Thoracic aorta (tissue), 2 donors: ENCODE measurements at regions not wholly inside any gene's neighbourhood (a gene's known extent, or its start where the extent isn't known, plus 50 kb on each side); places are given as distances from the start of the nearest gene placed in this dataset.

Source experiments
- ATAC-seq: fragments of 150-250 bp; one replicate; pipeline ENCODE4 v1.8.0; 2017; ENCODE audit warnings: low read depth; ENCODE audit not compliant: insufficient number of reproducible peaks, low FRiP score
- DNase-seq: peaks from one replicate; pipeline ENCODE4 v3.0.0-alpha.2; 2020; ENCODE audit warnings: low spot score
- H3K27ac ChIP-seq, 2 donors: fragments of 200-600 bp; sonication (generic); 1 replicate in 1 of 2; 2 replicates in 1 of 2; pipeline ENCODE4 v1.5.1; 2016; ENCODE audit warnings: mild to moderate bottlenecking in 2 of 2, moderate library complexity in 2 of 2
- H3K27me3 ChIP-seq: fragments of 200-600 bp; sonication (generic); replicated peaks from 2 replicates; pipeline ENCODE4 v1.6.0; 2016; ENCODE audit warnings: mild to moderate bottlenecking; ENCODE audit not compliant: insufficient read depth
- H3K36me3 ChIP-seq: fragments of 200-600 bp; sonication (generic); one replicate; pipeline ENCODE4 v1.5.1; 2016
- H3K4me1 ChIP-seq, 2 donors: fragments of 200-600 bp; sonication (generic); 1 replicate in 1 of 2; 2 replicates in 1 of 2; pipeline versions ENCODE4 v1.5.1 to v1.6.0; 2016; ENCODE audit warnings: low read depth in 2 of 2, mild to moderate bottlenecking in 1 of 2; ENCODE audit not compliant: control insufficient read depth in 1 of 2
- H3K4me3 ChIP-seq: fragments of 200-600 bp; sonication (generic); 2 replicates; pipeline ENCODE4 v1.5.1; 2016; ENCODE audit warnings: mild to moderate bottlenecking
- H3K9me3 ChIP-seq: fragments of 200-600 bp; sonication (generic); 2 replicates; pipeline ENCODE4 v1.5.1; 2016
- CTCF ChIP-seq: fragments of 200-600 bp; sonication (generic); IDR thresholded peaks from one replicate; pipeline ENCODE4 v1.5.1; 2019; ENCODE audit warnings: antibody characterized with exemption

DNA sequence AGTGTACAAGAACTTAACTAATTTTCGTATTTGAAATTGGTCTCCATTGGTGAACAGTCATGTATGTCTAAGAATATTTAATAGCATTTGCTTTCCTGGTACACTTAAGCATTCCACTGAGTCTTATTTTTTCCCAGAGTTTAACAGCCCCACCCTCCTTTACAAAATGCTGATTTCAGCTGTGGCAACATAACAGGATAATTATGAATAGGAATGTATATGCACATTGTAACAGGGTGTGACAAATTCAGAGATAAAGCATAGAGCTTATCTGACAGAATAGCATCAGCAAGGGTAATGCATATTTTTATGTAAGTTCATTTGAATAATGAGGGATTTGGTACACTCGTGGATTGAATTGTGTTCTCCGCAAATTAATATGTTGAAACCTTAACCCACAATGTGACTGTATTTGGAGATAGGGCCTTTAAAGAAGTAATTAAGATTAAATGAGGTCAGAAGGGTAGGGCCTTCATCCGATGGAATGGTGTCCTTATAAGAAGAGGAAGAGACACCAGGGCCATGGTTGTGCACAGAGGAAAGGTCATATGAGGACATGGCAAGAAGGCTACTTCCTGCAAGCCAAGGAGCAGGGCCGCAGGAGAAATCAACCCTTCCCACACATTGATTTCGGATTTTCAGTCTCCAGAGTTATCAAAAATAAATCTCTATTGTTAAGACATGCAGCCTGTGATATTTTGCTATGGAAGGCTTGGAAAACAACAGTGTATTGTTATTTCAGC, 439.7 kb upstream of the CDH20 start:
- no peak for ATAC-seq
- Histone ChIP-seq H3K27ac (no peak overlapping the region), H3K4me1 (no peaks in the 10 kb centered on the region), H3K9me3 (no peaks in the 10 kb centered on the region), H3K27me3 (no peaks in the 10 kb centered on the region), H3K4me3 (no peak overlapping the region), H3K36me3 (no peaks in the 10 kb centered on the region)
- no peak for DNase-seq
- TF ChIP-seq CTCF = no peak

GRCh38 chr18:60894254-60894945, 438.8 kb upstream of the CDH20 start:
- Histone ChIP-seq H3K36me3 (no peaks in the 10 kb centered on the region), H3K27ac (no peak overlapping the region), H3K9me3 (no peaks in the 10 kb centered on the region), H3K27me3 (no peaks in the 10 kb centered on the region), H3K4me1 (no peaks in the 10 kb centered on the region), H3K4me3 (no peak overlapping the region)
- no peak for TF ChIP-seq CTCF
- DNase-seq = no peak
- ATAC-seq = no peak

DNA sequence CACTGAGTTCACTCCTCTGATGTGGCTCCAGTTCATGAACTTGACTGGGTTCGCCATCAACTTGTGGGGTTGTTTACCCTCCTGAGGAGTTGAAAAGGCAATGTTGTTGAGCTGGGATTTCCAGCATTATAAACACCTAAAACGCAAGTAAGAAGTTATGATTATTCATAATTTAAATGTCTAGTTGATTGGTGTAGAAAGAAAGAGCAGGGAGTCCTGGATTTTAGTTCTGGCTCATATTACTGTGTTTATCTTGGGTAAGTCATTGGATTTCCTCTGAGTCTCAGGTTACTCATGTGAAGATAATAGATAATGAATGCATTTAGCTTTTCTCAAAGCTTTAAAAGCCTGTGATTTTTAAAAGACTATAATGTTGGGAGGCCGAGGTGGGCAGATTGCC, 438.0 kb upstream of the CDH20 start:
- DNase-seq (no peak), ATAC-seq (no peak)
- no peak for TF ChIP-seq CTCF
- Histone ChIP-seq H3K27me3 (no peaks in the 10 kb centered on the region), H3K9me3 (no peaks in the 10 kb centered on the region), H3K27ac (no peak overlapping the region), H3K4me3 (no peak overlapping the region), H3K4me1 (no peaks in the 10 kb centered on the region), H3K36me3 (no peaks in the 10 kb centered on the region)

- H3K4me3 ChIP-seq = no peak overlapping the region
- TF ChIP-seq CTCF = no peak
- H3K4me1 ChIP-seq = no peaks in the 10 kb centered on the region
- DNase-seq (no peak), ATAC-seq (no peak)
- no peaks in the 10 kb centered on the region for H3K9me3 ChIP-seq
- no peaks in the 10 kb centered on the region for H3K27me3 ChIP-seq
- H3K27ac ChIP-seq = no peak overlapping the region
- no peaks in the 10 kb centered on the region for H3K36me3 ChIP-seq
Measured at GRCh38 chr18:60898111-60898510, 435.1 kb upstream of the CDH20 start.

DNA sequence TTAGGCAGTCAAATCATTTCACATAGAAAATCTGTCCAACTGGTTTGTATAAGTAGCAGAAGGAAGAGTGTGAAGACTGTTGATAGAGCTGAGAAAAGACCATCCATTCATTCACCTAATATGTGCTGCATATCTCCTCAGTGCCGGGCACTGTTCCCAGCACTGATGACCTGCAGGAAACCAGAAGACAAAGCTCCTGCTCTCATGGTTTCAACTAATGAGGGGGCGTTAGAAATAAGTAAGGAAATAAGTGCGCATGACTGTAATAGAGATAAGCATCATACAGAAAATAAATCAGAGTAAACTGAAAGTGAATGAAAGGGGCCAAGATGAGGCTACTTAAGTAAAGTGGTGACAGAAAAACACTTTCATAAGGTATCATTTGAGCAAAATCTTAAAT, 427.5 kb upstream of the CDH20 start:
- ATAC-seq = no peak
- Histone ChIP-seq H3K4me1 (peaks cover 11 to 12% of the 10 kb centered on the region in 2 donors), H3K4me3 (no peak overlapping the region), H3K27ac (no peak overlapping the region), H3K36me3 (no peaks in the 10 kb centered on the region), H3K27me3 (no peaks in the 10 kb centered on the region), H3K9me3 (no peaks in the 10 kb centered on the region)
- no peak for TF ChIP-seq CTCF
- no peak for DNase-seq
